HG02981 (cell line): ENCODE measurements at regions not wholly inside any gene's neighbourhood (a gene's known extent, or its start where the extent isn't known, plus 50 kb on each side); places are given as distances from the start of the nearest gene placed in this dataset.

ENCODE experiments used
- ATAC-seq: cut with Tn5 transposase; IDR thresholded peaks from one replicate; pipeline ENCODE4 v1.9.1; 2021; ENCODE audit warnings: mild to moderate bottlenecking, moderate library complexity; ENCODE audit not compliant: unreplicated experiment

GRCh38 chr7:46424934-46425333 lies 503.9 kb upstream of the IGFBP3 start:
- ATAC-seq, result no peak

- ATAC-seq, result no peak
Measured at GRCh38 chr7:46421441-46422230, 500.6 kb upstream of the IGFBP3 start.

DNA sequence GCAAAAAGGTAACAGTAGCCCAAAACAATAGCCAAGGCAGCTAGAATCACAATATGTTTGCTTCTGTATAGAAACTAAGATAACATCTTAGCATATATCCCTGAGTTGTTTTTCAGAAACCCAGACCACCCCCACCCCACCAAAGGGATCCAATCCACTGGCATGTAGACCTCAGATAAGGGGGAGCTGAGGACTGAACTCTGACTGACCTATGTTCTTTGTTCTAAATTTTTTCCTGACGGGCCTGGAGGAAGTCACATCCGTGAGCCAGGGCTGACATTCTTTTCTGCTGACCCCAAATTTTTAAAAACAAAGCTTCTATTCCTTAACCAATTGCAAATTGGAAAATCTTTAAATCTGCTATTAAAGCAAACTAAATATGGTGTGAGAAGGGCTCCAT lies 493.9 kb upstream of the IGFBP3 start:
- ATAC-seq, result no peak

GRCh38 chr7:46411236-46411635 lies 490.2 kb upstream of the IGFBP3 start:
- no peak for ATAC-seq

GRCh38 chr7:46407125-46407524 lies 486.1 kb upstream of the IGFBP3 start:
- no peak for ATAC-seq

DNA sequence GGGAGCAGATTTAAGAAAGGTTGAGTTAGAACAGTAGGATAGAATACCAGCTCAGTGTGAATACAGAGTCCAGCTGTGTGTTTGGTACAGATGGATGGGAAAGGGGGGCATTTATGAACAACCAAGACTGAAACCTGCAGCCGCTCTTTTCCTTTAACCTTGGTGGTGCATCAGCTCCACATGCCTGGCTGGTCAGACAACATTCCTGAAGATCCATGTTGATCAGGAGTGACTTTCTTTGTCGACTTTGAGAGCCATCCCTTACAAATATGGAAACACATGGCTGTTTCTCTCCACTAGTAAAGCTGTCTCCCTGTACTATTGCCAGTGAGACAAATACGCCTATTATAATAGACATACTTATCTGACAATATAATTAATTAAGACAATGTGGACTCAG lies 476.5 kb upstream of the IGFBP3 start:
- ATAC-seq, result no peak

DNA sequence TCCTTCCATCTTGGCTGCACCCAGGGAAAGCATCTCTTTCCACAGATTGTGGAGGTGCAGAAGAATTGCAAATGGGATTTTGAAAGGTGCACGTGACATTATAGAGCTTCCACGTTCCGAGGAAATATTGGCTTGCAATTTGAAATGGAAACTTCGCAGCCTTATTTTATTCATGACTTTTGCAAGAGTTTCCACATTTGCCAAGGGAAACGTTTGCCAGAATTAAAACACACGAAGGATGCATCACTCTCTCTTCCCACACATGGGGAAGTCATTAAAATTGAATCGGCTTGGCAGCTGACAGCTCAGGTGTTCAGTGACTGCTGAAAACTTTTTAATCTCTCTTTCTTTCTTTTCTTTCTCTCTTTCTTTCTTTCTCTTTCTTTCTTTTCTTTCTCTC lies 475.4 kb upstream of the IGFBP3 start:
- ATAC-seq, result no peak

- ATAC-seq, result no peak
Measured at GRCh38 chr7:46393142-46393541, 472.1 kb upstream of the IGFBP3 start.

- no peak for ATAC-seq
Measured at GRCh38 chr7:46391231-46392201, 470.4 kb upstream of the IGFBP3 start.

GRCh38 chr7:46390042-46390441 lies 469.0 kb upstream of the IGFBP3 start:
- no peak for ATAC-seq

- ATAC-seq, result no peak
Measured at GRCh38 chr7:46389146-46389545, 468.1 kb upstream of the IGFBP3 start.

- ATAC-seq, result no peak
Measured at GRCh38 chr7:46387646-46388045, 466.6 kb upstream of the IGFBP3 start.

DNA sequence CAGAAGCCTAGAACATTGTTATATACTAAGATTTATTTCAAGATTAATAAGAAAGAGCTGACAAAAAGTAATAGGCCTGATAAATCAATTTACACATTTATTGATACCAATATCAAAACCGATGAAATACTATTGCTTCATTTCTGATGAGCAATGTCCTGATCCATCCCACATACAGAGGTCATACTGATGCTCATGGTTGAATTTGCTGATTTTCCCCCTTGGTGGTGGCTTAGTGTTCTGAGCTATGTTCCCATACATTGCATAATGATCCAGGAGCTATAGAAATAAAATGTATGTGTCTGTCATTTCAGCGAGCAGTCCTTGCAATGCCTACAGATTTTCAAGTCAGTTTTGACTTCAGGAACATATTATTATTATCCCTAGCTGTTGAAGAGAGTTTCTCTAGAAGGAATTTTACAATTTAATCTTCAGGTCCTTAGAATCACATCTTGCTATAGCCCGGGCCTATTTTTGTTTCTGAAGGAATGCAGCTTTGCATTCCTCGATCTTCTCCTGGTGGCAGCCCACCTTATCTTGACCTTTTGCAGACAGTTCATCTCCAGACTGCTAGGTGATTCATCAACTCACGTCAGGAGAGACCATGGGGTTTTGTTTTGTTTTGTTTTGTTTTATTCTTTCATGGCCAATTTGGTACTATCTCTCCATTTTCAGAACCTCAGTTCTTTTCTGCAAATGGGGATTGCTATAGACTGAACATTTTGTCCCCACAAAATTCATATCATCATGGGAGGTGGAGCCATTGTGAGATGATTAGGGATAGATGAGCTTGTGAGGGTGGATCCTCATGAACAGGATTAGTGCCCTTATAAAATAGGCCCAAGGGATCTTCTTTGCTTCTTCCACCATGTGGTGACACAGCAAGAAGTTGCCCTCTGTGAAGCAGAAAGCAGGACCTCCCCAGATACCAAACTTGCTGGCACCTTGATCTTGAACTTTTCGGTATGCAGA lies 465.6 kb upstream of the IGFBP3 start:
- no peak for ATAC-seq

- no peak for ATAC-seq
Measured at GRCh38 chr7:46385662-46386309, 464.7 kb upstream of the IGFBP3 start.

- no peak for ATAC-seq
Measured at GRCh38 chr7:46383605-46384004, 462.5 kb upstream of the IGFBP3 start.

DNA sequence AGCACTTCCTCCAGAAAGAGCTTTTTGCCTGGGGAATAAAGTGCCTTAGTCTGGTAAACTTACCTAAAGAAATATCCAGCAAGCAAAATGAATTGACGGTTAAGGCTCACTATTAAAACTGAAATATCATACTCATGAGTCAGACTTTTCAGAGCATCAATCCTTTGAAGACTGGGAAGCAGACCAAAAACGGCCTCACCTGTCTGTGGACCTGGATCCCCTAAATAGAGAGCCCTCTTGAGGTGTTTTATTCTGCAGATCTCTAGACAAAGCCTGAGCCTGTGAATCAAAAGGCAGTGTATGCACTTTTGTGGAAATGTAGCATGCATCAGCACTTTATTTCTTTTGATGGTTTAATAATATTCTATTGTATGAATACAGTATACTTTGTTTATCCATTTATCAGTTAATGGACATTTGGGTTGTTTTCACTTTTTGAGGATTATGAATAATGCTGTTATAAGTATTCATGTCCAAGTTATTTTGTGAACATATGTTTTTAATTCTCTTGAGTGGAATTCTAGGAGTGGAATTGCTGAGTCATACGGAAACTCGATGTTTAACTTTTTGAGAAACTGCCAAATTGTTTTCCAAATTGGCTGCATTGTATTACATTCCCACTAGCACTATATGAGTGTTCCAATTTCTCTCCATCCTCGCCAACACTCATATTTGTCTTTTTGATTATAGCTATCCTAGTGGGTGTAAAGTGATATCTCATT lies 449.0 kb upstream of the IGFBP3 start:
- no peak for ATAC-seq

- ATAC-seq, result no peak
Measured at GRCh38 chr7:46368871-46369270, 447.8 kb upstream of the IGFBP3 start.

DNA sequence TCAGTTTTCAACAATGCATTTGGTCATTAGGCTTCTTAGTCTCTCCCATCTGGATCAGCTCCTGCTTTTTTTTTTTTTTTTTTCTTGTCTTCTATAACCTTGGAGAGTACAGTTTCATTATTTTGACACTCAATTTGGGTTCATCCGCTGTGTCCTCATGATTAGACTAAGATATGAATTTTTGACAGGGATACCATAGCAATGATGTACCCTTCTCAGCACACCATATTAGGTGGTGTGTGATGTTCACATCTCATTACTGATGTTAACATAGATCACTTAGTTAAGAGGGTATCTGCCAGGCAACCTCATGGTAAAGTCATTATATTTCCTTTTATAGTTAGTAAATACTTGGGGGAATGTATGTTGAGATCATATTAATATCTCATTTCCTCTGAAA lies 445.5 kb upstream of the IGFBP3 start:
- ATAC-seq, result no peak

DNA sequence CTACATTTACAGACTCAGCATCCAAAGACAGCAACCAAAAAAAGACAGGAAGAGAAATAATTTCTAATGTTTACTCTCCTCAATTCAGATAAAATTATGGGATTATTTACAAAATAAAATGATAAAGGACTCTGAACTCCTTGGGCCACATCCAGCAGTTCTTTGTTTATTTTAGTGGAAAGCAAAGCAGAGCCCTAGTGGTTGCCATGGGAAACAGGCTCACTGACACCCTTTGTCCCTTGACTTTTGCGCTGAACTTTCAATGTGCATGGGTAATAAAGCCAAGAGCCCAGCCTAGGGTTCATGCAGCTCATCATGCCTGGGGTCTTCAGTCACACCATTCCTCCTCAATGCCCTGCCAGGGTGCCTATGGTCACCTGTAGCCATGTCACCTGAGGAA lies 442.6 kb upstream of the IGFBP3 start:
- ATAC-seq, result no peak

GRCh38 chr7:46360811-46361210 lies 439.7 kb upstream of the IGFBP3 start:
- ATAC-seq, result no peak
